ENCODE measurements at regions not wholly inside any gene's neighbourhood (a gene's known extent, or its start where the extent isn't known, plus 50 kb on each side); places are given as distances from the start of the nearest gene placed in this dataset.

DNA sequence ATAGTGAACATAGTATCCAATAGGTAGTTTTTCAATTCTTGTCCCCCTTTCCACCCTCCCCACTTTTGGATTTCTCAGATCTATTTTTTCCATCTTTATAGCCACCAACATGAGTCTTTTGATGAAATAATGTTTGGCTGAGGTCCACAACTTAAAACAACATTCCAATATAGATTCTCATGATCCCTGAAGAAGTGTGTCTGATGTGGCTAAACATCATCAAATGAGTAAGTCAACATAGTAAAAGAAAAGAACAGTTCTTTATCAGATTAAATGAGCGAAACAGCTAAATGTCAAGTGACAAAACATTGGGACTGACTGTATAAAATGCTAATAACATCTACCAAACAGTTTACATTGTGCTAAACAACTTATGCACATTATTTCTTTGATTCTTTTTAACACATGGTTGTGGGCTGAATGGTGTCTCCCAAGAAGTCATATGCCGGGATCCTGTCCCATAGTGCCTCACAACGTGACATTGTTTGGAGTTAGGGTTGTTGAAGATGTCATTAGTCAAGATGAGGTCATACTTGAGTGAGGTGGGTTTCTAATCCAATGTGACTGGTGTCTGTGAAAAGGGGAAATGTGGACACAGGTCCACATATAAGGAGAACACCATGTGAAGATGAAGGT is 453.6 kb downstream of the LTN1 start:
- TF ChIP-seq CTCF (conservative IDR thresholded peaks at IDR 0.05 in 1 of 2, IDR thresholded peaks at IDR 0.05 in 1 of 2; ENCODE audit: extremely low read depth in 1 of 2, insufficient read depth in 1 of 2, low read depth in 1 of 2, low read length in 2 of 2) (no peak), EZH2 (IDR thresholded peaks at IDR 0.05; ENCODE audit: borderline replicate concordance, low read length) (no peak)
